PC-9 (cell line): ENCODE measurements at regions not wholly inside any gene's neighbourhood (a gene's known extent, or its start where the extent isn't known, plus 50 kb on each side); places are given as distances from the start of the nearest gene placed in this dataset.
"Not testable (repeated sequence)": the region's sequence is repeated elsewhere in the genome, so short reads cannot be mapped to it uniquely, and the experiment has no call there.

ENCODE experiments used
- CTCF ChIP-seq: fragments of 200-600 bp; sonication (generic); conservative IDR thresholded peaks from 2 replicates; pipeline ENCODE4 v1.6.1; 2017; ENCODE audit warnings: mixed run types, antibody characterized with exemption, mild to moderate bottlenecking, moderate library complexity
- EZH2 ChIP-seq: fragments of 200-600 bp; sonication (generic); IDR thresholded peaks from 2 replicates; pipeline ENCODE4 v1.8.0; 2017; ENCODE audit warnings: antibody characterized with exemption, low read depth

- not testable (repeated sequence) for TF ChIP-seq EZH2, CTCF
Observed at GRCh38 chr20:4619144-4619543, 67.1 kb upstream of the PRNP start.
